CD4-positive, alpha-beta T cell treated with Interleukin-17A for 4 hours (primary cell): ENCODE measurements at regions not wholly inside any gene's neighbourhood (a gene's known extent, or its start where the extent isn't known, plus 50 kb on each side); places are given as distances from the start of the nearest gene placed in this dataset.

Experiments used
- DNase-seq: peaks from one replicate; pipeline ENCODE4 v3.0.0-alpha.2; 2020; ENCODE audit warnings: mixed read lengths

DNA sequence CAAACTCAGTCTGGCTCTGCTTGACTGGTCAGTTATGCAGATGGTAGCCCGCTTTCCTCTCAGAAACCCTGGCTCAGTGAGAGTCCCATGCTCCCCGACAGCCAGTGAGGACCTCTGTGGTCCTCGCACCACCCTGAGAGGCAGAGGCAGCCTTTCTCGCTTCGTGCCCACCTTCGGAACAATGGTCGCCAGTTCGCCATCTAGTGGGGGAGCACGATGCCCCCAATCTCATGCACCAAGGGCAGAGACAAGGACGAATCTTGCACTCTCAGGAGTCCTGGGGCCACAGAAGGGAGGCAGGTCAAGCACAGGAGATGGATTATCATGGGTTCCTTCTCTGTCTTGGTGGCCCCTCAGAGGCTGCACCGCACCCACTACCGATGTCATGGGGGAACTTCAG, 75.2 kb downstream of the RHCG start:
- DNase-seq, result no peak

DNA sequence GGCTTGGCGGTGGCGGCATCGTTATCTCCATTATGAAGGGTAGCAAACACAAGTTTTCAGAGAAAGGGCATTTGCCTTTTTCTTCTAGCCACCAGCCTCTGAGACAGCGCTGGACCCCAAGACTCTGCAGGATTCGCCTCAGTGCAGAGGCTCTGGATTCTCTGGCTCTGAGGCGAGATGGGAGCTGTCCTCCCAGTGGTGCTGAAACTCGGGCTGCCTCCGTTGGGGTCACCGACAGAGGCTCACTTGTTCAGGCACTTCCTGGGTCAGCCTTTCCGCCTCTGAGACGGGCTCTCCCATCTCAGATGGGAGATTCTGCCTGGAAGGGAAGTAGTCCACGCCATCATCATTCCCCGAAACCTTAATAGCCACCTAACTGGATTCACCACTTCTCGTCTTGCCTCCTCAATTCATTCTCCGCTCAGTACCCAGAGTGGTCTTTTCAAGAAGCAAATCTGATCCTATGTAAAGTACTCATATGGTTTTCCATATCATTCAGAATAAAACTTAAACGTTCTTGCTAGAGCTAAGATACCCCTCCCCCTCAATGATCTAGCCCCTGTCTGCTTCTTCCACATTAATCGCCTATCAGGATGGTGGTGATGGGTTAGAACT, 76.9 kb downstream of the RHCG start:
- peak; percentile 21 for DNase-seq

- DNase-seq, result no peak
Observed at GRCh38 chr15:89417206-89417725, 79.1 kb downstream of the RHCG start.

- peak; percentile 61 for DNase-seq
Observed at GRCh38 chr15:89416339-89417183, 79.8 kb downstream of the RHCG start.

DNA sequence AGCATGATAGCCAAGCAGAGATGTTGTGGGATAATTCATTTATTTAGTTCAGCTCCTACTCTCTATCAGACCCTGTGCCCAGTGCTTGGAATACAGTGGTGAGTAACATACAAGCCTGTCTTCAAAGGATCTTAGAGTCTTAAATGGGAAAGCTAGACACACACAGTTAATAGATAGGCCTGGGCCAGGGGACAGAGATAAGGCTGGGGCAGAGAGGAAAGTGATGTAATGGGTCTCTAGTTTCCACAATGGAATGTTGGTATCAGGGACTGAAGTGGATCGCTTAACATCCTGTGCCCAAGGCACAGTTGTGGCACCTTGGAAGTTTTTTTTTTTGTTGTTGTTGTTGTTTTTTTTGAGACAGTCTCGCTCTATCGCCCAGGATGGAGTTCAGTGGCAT, 79.9 kb upstream of the POLG start:
- no peak for DNase-seq

DNA sequence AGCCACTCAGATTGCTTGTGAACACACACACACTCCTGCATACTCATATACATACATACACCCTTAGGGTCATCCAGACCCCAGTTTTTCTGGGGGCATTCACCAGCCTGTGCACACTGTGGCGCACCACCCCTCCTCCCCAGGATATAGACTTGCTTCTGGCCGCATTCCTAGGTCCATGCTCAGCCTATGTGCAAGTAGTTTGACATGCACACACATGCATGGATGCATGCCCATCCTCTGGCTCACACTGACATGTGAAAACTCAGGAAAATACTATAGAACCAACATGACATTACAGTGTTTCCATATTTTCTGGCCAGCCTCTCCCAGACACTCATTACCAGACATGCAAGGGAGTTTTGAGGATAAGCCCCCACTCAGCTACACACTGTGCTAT, 79.3 kb upstream of the POLG start:
- DNase-seq, result no peak

DNA sequence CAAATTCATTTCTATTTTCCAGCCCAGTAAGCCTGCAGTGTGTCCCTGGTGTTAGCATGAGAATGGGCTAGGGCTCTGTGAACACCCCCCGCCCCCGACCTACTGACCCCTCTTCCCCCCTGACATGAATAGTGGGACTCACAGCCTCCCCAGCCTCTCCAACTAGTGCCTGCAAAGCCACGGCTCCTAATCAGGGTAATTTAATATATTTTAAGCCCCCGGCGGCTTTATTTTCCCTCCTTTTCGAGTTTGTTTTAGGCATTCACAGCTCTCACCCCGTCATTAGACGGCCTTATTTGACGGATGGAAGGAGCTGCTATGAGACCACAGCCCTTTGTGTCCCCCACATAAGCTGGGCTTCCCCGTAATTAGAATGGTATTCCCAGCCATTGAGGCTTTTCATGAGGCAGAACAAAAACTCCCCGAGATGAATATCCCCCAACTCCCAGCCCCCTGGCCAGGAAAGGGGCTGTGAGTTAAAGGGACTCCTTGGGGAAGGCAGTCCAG, 78.3 kb upstream of the POLG start:
- no peak for DNase-seq

DNA sequence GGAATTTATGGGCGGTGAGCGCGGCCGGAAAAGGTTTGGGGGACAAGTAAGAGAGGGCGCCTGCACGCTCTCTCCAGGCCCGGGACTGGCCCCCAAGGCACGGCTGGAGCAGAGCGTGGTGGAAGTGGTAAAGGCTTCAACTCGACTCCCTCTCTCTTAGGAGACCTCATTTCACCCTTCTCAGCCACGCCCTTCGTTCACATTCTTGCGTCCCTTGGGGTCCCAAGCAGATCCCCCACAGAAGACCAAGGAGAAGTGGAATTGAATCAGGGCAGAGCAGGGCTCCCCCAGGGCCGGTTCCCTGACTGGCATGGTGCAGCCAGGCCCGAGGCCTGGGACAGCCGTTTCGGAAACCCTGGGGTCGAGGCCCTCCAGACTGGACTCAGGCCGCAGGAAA, 75.4 kb upstream of the POLG start:
- DNase-seq, result no peak

GRCh38 chr15:89409184-89410038, 74.8 kb upstream of the POLG start:
- DNase-seq, result no peak

- DNase-seq, result no peak
Observed at GRCh38 chr15:89408372-89409183, 74.0 kb upstream of the POLG start.

DNA sequence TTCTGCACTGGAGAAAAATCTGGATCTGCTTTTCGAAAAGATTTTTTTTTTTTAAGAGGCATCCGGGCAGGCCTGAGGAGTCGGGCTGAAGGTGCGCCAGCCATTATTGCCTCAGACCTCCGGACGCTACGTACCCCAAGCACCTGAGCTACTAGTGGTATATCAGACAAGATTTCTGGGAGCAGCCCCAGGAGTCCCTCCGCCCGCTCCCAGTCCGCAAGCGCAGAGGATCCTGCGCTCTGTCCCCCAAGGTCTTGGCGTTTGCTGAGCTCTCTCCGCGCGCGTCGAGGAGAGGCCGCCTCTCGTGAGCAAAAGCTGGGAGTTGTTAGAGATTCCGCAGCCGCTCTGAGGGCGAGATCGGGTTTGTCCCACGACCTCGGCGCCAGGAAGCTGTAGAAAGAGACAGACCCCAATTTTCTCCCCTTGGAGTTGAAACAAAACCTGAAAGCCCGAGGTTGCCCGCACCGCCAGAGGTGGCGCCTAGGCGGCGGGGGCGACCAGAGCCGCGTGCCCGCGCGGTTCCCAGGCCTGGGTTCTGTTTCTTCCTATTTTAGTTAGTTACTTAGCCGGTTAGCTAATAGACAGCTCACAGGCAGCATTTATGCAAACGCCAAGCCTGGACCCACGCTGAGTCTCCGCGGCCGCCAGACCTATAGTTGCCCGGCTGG, 72.5 kb upstream of the POLG start:
- no peak for DNase-seq

DNA sequence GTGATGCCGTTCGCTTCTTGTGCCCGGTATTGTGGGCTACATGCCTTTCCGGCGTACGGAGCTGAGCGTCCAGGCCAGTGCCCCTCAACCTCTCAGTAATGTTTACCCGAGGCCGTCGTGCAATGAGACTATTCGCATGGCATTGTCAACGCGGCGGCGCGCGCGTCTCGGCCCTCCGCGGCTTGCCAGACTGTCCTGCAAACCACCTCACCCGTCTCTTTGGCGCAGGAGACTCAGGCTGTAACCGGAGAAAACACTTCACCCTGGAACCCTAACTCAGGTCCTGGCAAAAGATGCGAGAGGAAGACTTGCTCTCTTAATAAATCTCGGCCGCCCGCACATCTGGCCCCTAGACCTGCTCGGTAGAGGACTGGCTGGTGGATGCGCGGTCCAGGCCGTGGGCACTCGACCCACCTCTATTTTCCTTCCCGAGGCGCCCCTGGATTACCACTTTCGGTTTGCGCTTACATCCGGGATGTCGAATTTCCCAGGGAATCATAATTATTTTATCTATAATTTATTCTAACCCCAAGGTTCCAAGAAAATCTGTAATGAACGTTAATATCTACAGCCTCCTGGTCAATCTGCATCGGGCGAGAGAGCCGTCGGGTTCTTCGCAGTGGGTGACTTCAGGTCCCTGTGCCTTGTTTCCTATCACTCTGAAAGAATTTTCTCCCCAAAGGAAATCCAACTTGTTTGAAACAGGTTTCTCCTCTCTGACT, 71.8 kb upstream of the POLG start:
- DNase-seq, result no peak

GRCh38 chr15:89405494-89405893, 70.9 kb upstream of the POLG start:
- DNase-seq, result no peak

DNA sequence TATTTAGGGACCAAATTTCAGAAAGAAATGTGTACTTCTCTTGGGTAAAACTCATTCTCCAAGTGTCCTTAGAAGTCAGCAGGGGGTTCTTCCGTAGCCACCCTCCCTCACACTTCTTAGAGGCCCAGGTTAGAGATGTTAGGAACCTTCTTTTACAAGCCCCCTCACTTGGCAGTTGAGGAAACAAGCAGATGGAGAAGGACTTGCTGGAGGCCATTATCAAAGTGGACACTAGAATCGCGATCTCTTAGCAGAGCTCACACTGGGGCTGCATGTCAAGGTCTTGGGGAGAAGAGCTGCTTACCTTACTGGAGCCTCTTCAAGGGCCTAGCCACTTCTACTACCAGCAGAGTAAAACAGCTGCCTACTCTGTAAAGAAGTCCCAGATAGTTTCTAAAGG, 69.4 kb upstream of the POLG start:
- no peak for DNase-seq

DNA sequence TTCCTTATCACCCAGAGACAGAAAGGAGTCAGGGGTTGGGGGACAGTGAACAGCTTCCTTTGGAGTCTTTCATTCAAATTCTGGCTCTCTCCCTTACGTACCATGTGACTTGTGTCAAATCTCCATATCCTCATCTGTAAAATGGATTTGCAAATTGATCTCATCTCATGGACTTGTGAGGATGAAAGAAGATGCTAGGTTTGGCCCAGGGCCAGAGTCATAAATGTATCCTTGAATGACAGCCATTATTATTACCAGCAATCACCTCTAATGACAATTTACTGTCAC, 67.8 kb upstream of the POLG start:
- no peak for DNase-seq

- DNase-seq, result no peak
Observed at GRCh38 chr15:89401631-89402517, 67.2 kb upstream of the POLG start.

- DNase-seq, result no peak
Observed at GRCh38 chr15:89400782-89401545, 66.3 kb upstream of the POLG start.

GRCh38 chr15:89400116-89400781, 65.6 kb upstream of the POLG start:
- DNase-seq, result no peak
